Ascending aorta (tissue), 2 donors: ENCODE measurements at regions not wholly inside any gene's neighbourhood (a gene's known extent, or its start where the extent isn't known, plus 50 kb on each side); places are given as distances from the start of the nearest gene placed in this dataset.

ENCODE experiments used
- DNase-seq, 2 donors: peaks; one replicate each; pipeline ENCODE4 v3.0.0-alpha.2; 2019; ENCODE audit warnings: low spot score in 2 of 2
- H3K27ac ChIP-seq, 2 donors: fragments of 200-600 bp; sonication (generic); one replicate each; pipeline ENCODE4 v1.5.1; 2016 to 2017; ENCODE audit warnings: mild to moderate bottlenecking in 1 of 2
- H3K27me3 ChIP-seq: fragments of 200-600 bp; sonication (generic); one replicate; pipeline ENCODE4 v1.5.1; 2017
- H3K36me3 ChIP-seq, 2 donors: fragments of 200-600 bp; sonication (generic); one replicate each; pipeline ENCODE4 v1.5.1; 2016
- H3K4me1 ChIP-seq, 2 donors: fragments of 200-600 bp; sonication (generic); one replicate each; pipeline ENCODE4 v1.5.1; 2016 to 2017; ENCODE audit warnings: mild to moderate bottlenecking in 1 of 2
- H3K4me3 ChIP-seq, 2 donors: fragments of 200-600 bp; sonication (generic); one replicate each; pipeline ENCODE4 v1.5.1; 2016 to 2017; ENCODE audit warnings: mild to moderate bottlenecking in 1 of 2
- H3K9me3 ChIP-seq, 2 donors: fragments of 200-600 bp; sonication (generic); one replicate each; pipeline ENCODE4 v1.5.1; 2016
- intact Hi-C: fragments of 100-400 bp; cut with DNase I; formaldehyde crosslinking; loops from one replicate; pipeline ENCODE4 v1.15.1; 2023
- TF ChIP-seq, protein P1 (sequence below), 3 experiments: fragments of 200-600 bp in 2 of 3; fragments of 450-650 bp in 1 of 3; sonication (generic) in 2 of 3; IDR thresholded peaks; one replicate each; pipeline ENCODE4 v1.5.1; 2016 to 2019; ENCODE audit warnings: antibody characterized with exemption in 3 of 3, mild to moderate bottlenecking in 1 of 3, moderate library complexity in 1 of 3

DNA sequence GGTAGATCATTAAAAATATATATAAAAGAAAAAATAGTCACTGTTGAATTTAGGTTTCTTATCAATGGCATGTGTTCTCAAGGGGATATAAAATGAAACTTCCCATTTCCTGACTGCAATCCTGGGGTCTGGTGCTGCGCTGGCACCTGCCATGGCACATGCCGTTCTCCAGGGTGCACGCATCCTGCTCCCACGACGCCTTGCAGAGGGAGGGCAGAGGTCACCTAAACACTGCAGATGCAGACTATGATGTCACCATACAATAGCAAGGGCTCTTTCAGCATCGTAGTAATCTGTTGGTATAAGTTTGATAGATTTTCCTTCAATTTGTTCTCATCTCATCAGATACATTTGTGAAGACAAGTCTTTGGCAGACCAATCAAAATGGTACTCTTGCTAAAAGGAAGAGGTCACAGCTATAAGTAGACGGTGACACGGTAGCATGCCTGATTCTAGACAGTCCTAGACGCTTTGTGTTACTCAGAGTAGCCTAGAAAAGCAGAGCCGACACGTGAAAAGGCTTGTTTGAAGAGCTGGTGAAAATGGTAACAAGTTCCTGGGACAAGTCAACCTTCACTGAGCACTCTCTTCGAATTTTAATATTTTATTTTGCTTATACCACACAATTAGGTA lies 761.4 kb downstream of the DCDC2C start:
- intact Hi-C loops = no loop called here
- Histone ChIP-seq H3K27me3 (no peaks in the 10 kb centered on the region), H3K9me3 (no peaks in the 10 kb centered on the region), H3K4me3 (no peak overlapping the region), H3K36me3 (no peaks in the 10 kb centered on the region), H3K4me1 (no peaks in the 10 kb centered on the region), H3K27ac (no peak overlapping the region)
- DNase-seq = no peak
- TF ChIP-seq, protein P1, sequence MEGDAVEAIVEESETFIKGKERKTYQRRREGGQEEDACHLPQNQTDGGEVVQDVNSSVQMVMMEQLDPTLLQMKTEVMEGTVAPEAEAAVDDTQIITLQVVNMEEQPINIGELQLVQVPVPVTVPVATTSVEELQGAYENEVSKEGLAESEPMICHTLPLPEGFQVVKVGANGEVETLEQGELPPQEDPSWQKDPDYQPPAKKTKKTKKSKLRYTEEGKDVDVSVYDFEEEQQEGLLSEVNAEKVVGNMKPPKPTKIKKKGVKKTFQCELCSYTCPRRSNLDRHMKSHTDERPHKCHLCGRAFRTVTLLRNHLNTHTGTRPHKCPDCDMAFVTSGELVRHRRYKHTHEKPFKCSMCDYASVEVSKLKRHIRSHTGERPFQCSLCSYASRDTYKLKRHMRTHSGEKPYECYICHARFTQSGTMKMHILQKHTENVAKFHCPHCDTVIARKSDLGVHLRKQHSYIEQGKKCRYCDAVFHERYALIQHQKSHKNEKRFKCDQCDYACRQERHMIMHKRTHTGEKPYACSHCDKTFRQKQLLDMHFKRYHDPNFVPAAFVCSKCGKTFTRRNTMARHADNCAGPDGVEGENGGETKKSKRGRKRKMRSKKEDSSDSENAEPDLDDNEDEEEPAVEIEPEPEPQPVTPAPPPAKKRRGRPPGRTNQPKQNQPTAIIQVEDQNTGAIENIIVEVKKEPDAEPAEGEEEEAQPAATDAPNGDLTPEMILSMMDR (IDR thresholded peaks at IDR 0.05) = no peak

DNA sequence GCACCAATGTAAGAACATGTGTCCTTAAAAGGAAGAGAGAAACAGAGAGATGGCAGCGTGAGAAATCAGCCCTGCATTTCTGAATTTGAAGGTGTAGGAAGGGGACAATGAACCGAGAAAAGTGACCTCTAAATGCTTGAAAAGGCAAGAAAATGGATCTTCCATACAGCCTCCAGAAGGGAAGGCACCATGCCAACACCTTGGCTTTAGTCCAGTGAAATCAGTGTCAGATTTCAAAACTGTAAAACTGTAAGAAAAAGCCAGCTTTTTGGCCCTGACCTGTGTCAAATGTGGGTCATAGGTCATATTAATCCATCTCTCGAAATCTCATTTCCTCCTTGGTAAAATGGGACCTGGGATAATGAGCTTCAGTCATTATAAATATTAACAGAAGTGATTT lies 762.3 kb downstream of the DCDC2C start:
- Histone ChIP-seq H3K4me1 (no peaks in the 10 kb centered on the region), H3K27me3 (no peaks in the 10 kb centered on the region), H3K36me3 (no peaks in the 10 kb centered on the region), H3K4me3 (no peak overlapping the region), H3K27ac (no peak overlapping the region), H3K9me3 (no peaks in the 10 kb centered on the region)
- intact Hi-C loops = no loop called here
- DNase-seq = no peak
- TF ChIP-seq, protein P1 (IDR thresholded peaks at IDR 0.05) = no peak

DNA sequence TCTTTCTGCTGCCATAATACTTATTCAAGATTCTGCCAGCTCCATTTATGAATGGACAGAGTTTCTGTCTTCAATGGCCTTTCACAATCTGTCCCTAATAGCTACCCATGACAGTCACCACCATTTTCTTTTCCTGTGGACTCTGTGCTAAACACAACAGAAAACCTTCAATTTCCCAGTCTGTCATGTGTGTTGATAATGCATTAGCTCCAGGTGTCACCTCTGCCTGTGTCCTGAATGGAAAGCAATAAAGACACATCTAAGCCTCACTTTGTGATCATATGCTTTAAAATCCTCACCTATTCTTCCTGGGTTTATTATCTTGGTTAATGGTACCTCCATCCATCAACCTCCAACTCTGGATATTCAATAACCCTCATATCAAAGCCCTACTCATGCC lies 772.2 kb downstream of the DCDC2C start:
- TF ChIP-seq, protein P1 (IDR thresholded peaks at IDR 0.05) = no peak
- no peak overlapping the region for H3K27ac ChIP-seq
- no peaks in the 10 kb centered on the region for H3K27me3 ChIP-seq
- no peak for DNase-seq
- no peaks in the 10 kb centered on the region for H3K4me1 ChIP-seq
- H3K9me3 ChIP-seq = no peaks in the 10 kb centered on the region
- H3K4me3 ChIP-seq = no peak overlapping the region
- intact Hi-C loops = no loop called here
- no peaks in the 10 kb centered on the region for H3K36me3 ChIP-seq

DNA sequence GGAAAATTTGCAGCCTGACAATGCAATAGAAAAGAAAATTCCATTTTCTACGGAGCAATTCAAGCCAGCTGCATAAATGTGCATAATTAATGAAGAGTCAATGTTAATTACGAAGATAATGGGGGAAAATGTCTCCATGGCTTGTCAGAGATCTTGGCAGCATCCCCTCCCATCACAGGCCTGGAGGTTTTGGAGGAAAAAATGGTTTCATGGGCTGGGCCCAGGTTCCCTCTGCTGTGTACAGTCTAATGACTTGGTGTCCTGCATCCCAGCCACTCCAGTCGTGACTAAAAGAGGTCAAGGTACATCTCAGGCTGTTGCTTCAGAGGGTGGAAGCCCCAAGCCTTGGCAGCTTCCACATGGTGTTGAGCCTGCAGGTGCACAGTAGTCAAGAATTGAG lies 779.7 kb downstream of the DCDC2C start:
- DNase-seq = no peak
- intact Hi-C loops = no loop called here

DNA sequence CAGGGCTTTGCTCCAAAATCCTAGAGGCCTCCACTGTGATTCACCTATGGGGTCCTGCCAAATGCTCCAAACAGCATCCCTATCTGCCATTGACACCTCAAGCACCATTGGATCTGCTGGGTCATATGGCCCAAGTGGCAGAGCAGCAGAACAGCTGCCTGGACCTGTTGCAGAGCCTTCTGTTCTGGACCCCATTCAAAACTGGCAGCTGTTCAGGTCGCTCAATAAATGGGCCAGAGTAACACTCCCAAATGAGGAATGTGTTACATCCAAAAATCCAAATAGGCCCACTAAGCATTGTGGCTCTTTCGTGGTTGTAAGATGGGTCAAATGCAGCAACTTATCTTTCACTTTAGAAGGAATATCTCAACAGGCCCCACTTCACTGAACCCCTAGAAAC lies 783.6 kb downstream of the DCDC2C start:
- intact Hi-C loops = no loop called here
- H3K4me1 ChIP-seq = no peaks in the 10 kb centered on the region
- DNase-seq = no peak

More for the DNA sequence above, 779.7 kb downstream of the DCDC2C start:
- no peaks in the 10 kb centered on the region for H3K36me3 ChIP-seq
- H3K9me3 ChIP-seq = no peaks in the 10 kb centered on the region
- H3K27me3 ChIP-seq = no peaks in the 10 kb centered on the region
- H3K4me3 ChIP-seq = no peak overlapping the region
- TF ChIP-seq, protein P1 (IDR thresholded peaks at IDR 0.05) = no peak
- no peaks in the 10 kb centered on the region for H3K4me1 ChIP-seq
- no peak overlapping the region for H3K27ac ChIP-seq

More for the DNA sequence above, 783.6 kb downstream of the DCDC2C start:
- Histone ChIP-seq H3K27me3 (no peaks in the 10 kb centered on the region), H3K36me3 (no peaks in the 10 kb centered on the region), H3K9me3 (no peaks in the 10 kb centered on the region), H3K4me3 (no peak overlapping the region), H3K27ac (no peak overlapping the region)
- TF ChIP-seq, protein P1 (IDR thresholded peaks at IDR 0.05) = no peak
